Endodermal cell (in vitro differentiated cells): ENCODE measurements at regions not wholly inside any gene's neighbourhood (a gene's known extent, or its start where the extent isn't known, plus 50 kb on each side); places are given as distances from the start of the nearest gene placed in this dataset.

ENCODE experiments used
- DNase-seq: peaks from one replicate; pipeline ENCODE4 v3.0.0-alpha.2; 2017
- H3K27ac ChIP-seq: 2 replicates; pipeline ENCODE4 v1.5.1; 2013; ENCODE audit warnings: mild to moderate bottlenecking, low read depth, low read length, moderate library complexity
- H3K27me3 ChIP-seq: 2 replicates; pipeline ENCODE4 v1.6.1; 2013; ENCODE audit warnings: mild to moderate bottlenecking, low read length, moderate library complexity; ENCODE audit not compliant: insufficient read depth, control insufficient read depth, poor library complexity, severe bottlenecking
- H3K36me3 ChIP-seq: 2 replicates; pipeline ENCODE4 v1.7.0; 2013; ENCODE audit warnings: mild to moderate bottlenecking, low read length, moderate library complexity; ENCODE audit not compliant: control insufficient read depth, insufficient read depth
- H3K4me1 ChIP-seq: one replicate; pipeline ENCODE4 v1.7.0; 2013; ENCODE audit warnings: low read length; ENCODE audit not compliant: control insufficient read depth, insufficient read depth
- H3K4me3 ChIP-seq: 2 replicates; pipeline ENCODE4 v1.5.1; 2013; ENCODE audit warnings: mild to moderate bottlenecking, low read length, moderate library complexity
- H3K9ac ChIP-seq: 2 replicates; pipeline ENCODE4 v1.6.1; 2013; ENCODE audit warnings: mild to moderate bottlenecking, low read length, moderate library complexity; ENCODE audit not compliant: poor library complexity, severe bottlenecking; ENCODE audit errors: extremely low read depth
- H3K9me3 ChIP-seq: 2 replicates; pipeline ENCODE4 v1.6.1; 2013; ENCODE audit warnings: mild to moderate bottlenecking, low read length, moderate library complexity; ENCODE audit not compliant: control insufficient read depth
- H3K27ac Mint-ChIP-seq: 2 replicates; pipeline ENCODE4 v1.8.0; 2020; ENCODE audit warnings: mixed read lengths
- H3K27me3 Mint-ChIP-seq: 2 replicates; pipeline ENCODE4 v1.8.0; 2021; ENCODE audit warnings: mild to moderate bottlenecking, mixed read lengths; ENCODE audit not compliant: insufficient read depth
- H3K36me3 Mint-ChIP-seq: 2 replicates; pipeline ENCODE4 v1.8.0; 2020; ENCODE audit warnings: low read depth, mixed read lengths
- H3K4me1 Mint-ChIP-seq: 2 replicates; pipeline ENCODE4 v1.8.0; 2020; ENCODE audit warnings: mixed read lengths
- H3K4me3 Mint-ChIP-seq: 2 replicates; pipeline ENCODE4 v1.8.0; 2020; ENCODE audit warnings: mild to moderate bottlenecking, moderate library complexity, mixed read lengths
- H3K9me3 Mint-ChIP-seq: 2 replicates; pipeline ENCODE4 v1.8.0; 2020; ENCODE audit warnings: mild to moderate bottlenecking, mixed read lengths
- WGBS, 2 experiments: methylation state at CpG; one replicate each; pipeline versions ENCODE4 v1.1.5 to v1.1.7; 2013; ENCODE audit warnings: missing lambda C conversion rate in 2 of 2, mixed read lengths in 1 of 2; ENCODE audit not compliant: insufficient coverage in 1 of 2, insufficient read length in 1 of 2; 5-methylcytosine and 5-hydroxymethylcytosine counted together
- TF ChIP-seq, protein P1 (sequence below): fragments of 200-600 bp; sonication (generic); conservative IDR thresholded peaks from 2 replicates; pipeline ENCODE4 v1.5.0; 2021; ENCODE audit warnings: antibody characterized with exemption, mild to moderate bottlenecking

DNA sequence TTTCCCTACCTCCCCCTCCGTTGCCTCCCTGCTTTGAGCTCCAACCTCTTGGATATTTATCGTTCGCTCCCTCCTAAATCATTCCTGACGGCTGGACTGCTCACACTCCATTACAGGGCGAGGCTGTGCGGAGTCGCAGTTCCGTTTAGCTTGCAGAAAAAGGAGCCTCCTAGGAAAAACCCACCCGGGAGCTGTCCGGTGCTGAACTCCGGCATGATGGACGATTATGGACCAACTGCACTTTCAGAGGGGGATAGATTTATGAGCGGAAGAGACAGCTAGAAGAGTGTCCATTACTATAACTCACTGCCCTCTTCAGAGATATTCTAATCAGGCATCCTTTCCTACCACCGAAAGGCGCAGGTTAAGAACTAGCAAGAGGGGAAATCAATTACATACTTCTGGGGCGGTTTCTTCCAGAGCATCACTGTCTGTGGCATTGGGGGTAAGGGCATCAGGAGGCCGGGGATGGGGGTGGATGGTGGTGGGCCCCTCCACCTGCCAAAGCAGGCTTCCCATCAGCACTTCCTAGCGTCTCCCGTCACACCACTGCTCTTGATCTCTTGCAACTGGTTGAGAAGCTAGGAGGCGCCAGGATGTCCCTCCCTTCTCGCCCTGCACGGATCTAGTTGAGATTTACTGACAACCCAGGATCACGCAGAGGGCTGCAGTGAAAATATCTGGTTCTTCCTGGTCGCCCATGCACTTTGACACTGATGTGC, 251.2 kb downstream of the ENGASE start:
- TF ChIP-seq, protein P1, sequence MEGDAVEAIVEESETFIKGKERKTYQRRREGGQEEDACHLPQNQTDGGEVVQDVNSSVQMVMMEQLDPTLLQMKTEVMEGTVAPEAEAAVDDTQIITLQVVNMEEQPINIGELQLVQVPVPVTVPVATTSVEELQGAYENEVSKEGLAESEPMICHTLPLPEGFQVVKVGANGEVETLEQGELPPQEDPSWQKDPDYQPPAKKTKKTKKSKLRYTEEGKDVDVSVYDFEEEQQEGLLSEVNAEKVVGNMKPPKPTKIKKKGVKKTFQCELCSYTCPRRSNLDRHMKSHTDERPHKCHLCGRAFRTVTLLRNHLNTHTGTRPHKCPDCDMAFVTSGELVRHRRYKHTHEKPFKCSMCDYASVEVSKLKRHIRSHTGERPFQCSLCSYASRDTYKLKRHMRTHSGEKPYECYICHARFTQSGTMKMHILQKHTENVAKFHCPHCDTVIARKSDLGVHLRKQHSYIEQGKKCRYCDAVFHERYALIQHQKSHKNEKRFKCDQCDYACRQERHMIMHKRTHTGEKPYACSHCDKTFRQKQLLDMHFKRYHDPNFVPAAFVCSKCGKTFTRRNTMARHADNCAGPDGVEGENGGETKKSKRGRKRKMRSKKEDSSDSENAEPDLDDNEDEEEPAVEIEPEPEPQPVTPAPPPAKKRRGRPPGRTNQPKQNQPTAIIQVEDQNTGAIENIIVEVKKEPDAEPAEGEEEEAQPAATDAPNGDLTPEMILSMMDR: no peak
- Mint-ChIP-seq H3K27ac (no peak overlapping the region), H3K9me3 (no peaks in the 10 kb centered on the region), H3K4me1 (no peaks in the 10 kb centered on the region), H3K27me3 (peaks cover 10% of the 10 kb centered on the region), H3K36me3 (no peaks in the 10 kb centered on the region), H3K4me3 (no peak overlapping the region)
- Histone ChIP-seq H3K4me3 (no peak overlapping the region), H3K27ac (no peak overlapping the region), H3K36me3 (no peaks in the 10 kb centered on the region), H3K9me3 (no peaks in the 10 kb centered on the region), H3K27me3 (peaks cover 31% of the 10 kb centered on the region), H3K4me1 (no peaks in the 10 kb centered on the region), H3K9ac (no peak overlapping the region)
- WGBS, 2 experiments: 47 to 49% methylated on average over 9 to 24 of the region's 24 CpGs
- DNase-seq: peak; percentile 87

DNA sequence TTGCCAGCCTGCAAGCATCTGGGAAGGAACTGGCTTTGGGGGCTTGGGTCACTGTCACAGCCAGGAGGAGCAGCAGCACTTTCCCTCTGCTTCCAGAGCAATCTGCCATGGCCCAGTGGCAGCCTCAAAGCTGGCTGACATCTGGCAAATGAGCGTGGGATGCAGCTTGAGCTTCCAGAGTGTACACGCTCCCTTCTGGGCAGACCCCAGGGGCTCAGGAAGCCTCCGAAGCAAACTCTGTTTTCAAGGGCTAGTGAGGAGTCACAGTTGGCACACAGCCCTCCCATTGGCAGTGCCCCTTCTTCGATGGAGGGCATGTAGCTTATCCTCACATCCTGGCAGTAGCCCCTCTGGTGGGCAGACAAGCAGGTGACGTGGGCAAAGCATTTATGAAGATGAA, 249.6 kb downstream of the ENGASE start:
- Histone ChIP-seq H3K4me1 (no peaks in the 10 kb centered on the region), H3K4me3 (no peak overlapping the region), H3K27me3 (peaks cover 31% of the 10 kb centered on the region), H3K9ac (no peak overlapping the region), H3K36me3 (no peaks in the 10 kb centered on the region), H3K9me3 (no peaks in the 10 kb centered on the region), H3K27ac (no peak overlapping the region)
- Mint-ChIP-seq H3K4me1 (no peaks in the 10 kb centered on the region), H3K27ac (no peak overlapping the region), H3K9me3 (no peaks in the 10 kb centered on the region), H3K4me3 (no peak overlapping the region), H3K36me3 (no peaks in the 10 kb centered on the region), H3K27me3 (peaks cover 10% of the 10 kb centered on the region)
- no peak for DNase-seq
- WGBS, 2 experiments: 76 to 81% methylated on average over 5 of the region's 5 CpGs
- TF ChIP-seq, protein P1: no peak

DNA sequence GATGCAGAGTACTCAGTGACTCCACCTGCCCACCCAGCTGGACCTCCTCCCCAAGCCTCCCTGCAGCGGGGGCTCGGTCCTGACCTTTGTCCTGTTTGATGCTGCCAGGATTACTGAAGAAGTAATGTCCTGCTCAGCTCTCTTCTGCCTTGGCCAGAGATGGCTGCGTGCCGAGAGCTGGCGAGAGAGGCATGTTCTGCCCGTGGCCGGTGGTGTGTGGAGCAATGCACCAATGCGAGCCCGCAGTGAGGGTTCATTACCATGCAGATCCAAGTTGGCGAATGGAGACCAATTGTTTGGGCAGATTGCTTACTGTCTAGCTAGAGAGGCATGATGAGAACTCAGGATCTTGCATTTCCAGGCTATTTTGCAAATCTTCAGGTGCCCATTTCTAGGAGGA, 248.9 kb downstream of the ENGASE start:
- Histone ChIP-seq H3K4me3 (no peak overlapping the region), H3K9ac (no peak overlapping the region), H3K4me1 (no peaks in the 10 kb centered on the region), H3K27ac (no peak overlapping the region), H3K9me3 (no peaks in the 10 kb centered on the region), H3K27me3 (peaks cover 31% of the 10 kb centered on the region), H3K36me3 (no peaks in the 10 kb centered on the region)
- WGBS, 2 experiments: 78 to 88% methylated on average over 9 to 10 of the region's 10 CpGs
- TF ChIP-seq, protein P1: no peak
- Mint-ChIP-seq H3K27ac (no peak overlapping the region), H3K9me3 (no peaks in the 10 kb centered on the region), H3K4me1 (no peaks in the 10 kb centered on the region), H3K36me3 (no peaks in the 10 kb centered on the region), H3K27me3 (peaks cover 9% of the 10 kb centered on the region), H3K4me3 (no peak overlapping the region)
- DNase-seq: no peak
